ENCODE measurements at regions not wholly inside any gene's neighbourhood (a gene's known extent, or its start where the extent isn't known, plus 50 kb on each side); places are given as distances from the start of the nearest gene placed in this dataset.
"Not testable (repeated sequence)": the region's sequence is repeated elsewhere in the genome, so short reads cannot be mapped to it uniquely, and the experiment has no call there.

DNA sequence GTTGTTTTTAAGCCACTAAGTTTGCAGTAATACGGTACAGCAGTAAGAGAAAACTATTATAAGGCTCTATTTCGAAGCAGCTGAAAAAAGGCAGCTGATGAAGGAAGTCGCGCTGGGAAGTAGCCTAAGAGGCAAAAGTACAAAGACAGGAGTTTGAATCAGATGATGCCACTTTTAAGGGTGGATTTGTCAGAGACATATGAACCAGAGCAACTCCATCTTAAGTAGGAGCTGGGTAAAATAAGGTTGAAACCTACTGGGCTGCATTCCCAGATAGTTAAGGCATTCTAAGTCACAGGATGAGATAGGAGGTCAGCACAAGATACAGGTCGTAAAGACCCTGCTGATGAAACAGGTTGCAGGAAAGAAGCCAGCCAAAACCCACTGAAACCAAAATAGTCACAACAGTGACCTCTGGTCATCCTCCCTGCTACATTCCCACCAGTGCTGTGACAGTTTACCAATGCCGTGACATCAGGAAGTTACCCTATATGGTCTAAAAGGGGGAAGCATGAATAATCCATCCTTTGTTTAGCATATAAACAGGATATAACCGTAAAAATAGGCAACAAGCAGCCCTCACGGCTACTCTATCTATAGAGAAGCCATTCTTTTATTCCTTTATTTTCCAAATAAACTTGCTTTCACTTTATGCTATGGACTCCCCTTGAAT is 91.8 kb upstream of the PRSS3 start:
- no peak for DNase-seq (ENCODE audit: low spot score)
- ChIA-PET POLR2A (ENCODE audit: low non-redundant PET) (no interaction called here), CTCF (no interaction called here)
- H3K27ac ChIP-seq, result no peak overlapping the region
- TF ChIP-seq CTCF (conservative IDR thresholded peaks at IDR 0.05; ENCODE audit: low read depth), result no peak

GRCh38 chr9:33705440-33705839 is 89.9 kb upstream of the PRSS3 start:
- CTCF ChIA-PET; POLR2A ChIA-PET (ENCODE audit: low non-redundant PET); DNase-seq (ENCODE audit: low spot score); H3K27ac ChIP-seq: not testable (repeated sequence)

GRCh38 chr9:33708441-33708840 is 86.9 kb upstream of the PRSS3 start:
- no peak for TF ChIP-seq CTCF (conservative IDR thresholded peaks at IDR 0.05; ENCODE audit: low read depth)
- POLR2A ChIA-PET (ENCODE audit: low non-redundant PET), result no interaction called here
- no peak overlapping the region for H3K27ac ChIP-seq
- no peak for DNase-seq (ENCODE audit: low spot score)
- CTCF ChIA-PET, result no interaction called here

GRCh38 chr9:33709269-33709668 is 86.1 kb upstream of the PRSS3 start:
- no peak for TF ChIP-seq CTCF (conservative IDR thresholded peaks at IDR 0.05; ENCODE audit: low read depth)
- no peak for DNase-seq (ENCODE audit: low spot score)
- H3K27ac ChIP-seq, result no peak overlapping the region
- ChIA-PET POLR2A (ENCODE audit: low non-redundant PET) (no interaction called here), CTCF (no interaction called here)

DNA sequence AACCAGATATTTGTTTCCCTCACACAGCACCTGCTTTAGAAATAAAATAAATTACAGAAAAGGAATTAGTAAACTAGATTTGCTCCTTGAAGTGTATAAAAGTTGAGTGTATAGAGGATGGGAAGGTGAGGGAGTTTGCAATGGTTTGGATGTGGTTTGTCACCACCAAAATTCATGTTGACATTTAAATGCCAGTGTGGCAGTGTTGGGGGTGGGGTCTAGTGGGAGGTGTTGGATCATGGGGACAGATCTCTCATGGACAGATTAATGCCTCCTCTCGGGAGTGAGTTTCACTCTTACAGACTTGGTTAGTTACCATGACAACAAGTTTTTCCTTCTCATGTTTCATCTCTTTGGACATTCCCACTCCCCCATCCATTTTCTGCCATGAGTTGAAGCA is 83.9 kb upstream of the PRSS3 start:
- H3K27ac ChIP-seq; POLR2A ChIA-PET (ENCODE audit: low non-redundant PET); DNase-seq (ENCODE audit: low spot score); CTCF ChIA-PET: not testable (repeated sequence)

- ChIA-PET CTCF (interaction anchor here (0.6 kb wide), 2 partner anchors 9 to 310 kb away, joined by 3 to 4 read pairs; no protein-coding TSS in a partner anchor), POLR2A (ENCODE audit: low non-redundant PET) (no interaction called here)
- DNase-seq (ENCODE audit: low spot score), result no peak
- no peak for TF ChIP-seq CTCF (conservative IDR thresholded peaks at IDR 0.05; ENCODE audit: low read depth)
- no peak overlapping the region for H3K27ac ChIP-seq
These were observed 80.4 kb upstream of the PRSS3 start for GRCh38 chr9:33714989-33715388.

- no peak overlapping the region for H3K27ac ChIP-seq
- CTCF ChIA-PET, result interaction anchor here (0.5 to 5.0 kb wide), 2 partner anchors 96 to 202 kb away, joined by 3 to 80 read pairs; no protein-coding TSS in a partner anchor
- POLR2A ChIA-PET (ENCODE audit: low non-redundant PET), result no interaction called here
- TF ChIP-seq CTCF (conservative IDR thresholded peaks at IDR 0.05; ENCODE audit: low read depth), result no peak
- DNase-seq (ENCODE audit: low spot score), result no peak
These were observed 76.4 kb upstream of the PRSS3 start for GRCh38 chr9:33718987-33719386.

All from RWPE1 (cell line).